ENCODE measurements at regions not wholly inside any gene's neighbourhood (a gene's known extent, or its start where the extent isn't known, plus 50 kb on each side); places are given as distances from the start of the nearest gene placed in this dataset.

- no peak for DNase-seq (ENCODE audit: low read depth in 2 of 2)
Observed at GRCh38 chr7:91518058-91518457, 253.8 kb downstream of the FZD1 start.

GRCh38 chr7:91519241-91520158 is 255.3 kb downstream of the FZD1 start:
- no peak for DNase-seq (ENCODE audit: low read depth in 2 of 2)

- DNase-seq (ENCODE audit: low read depth in 2 of 2): no peak
Observed at GRCh38 chr7:91520645-91521044, 256.4 kb downstream of the FZD1 start.

- DNase-seq (ENCODE audit: low read depth in 2 of 2): no peak
Observed at GRCh38 chr7:91526404-91526803, 262.2 kb downstream of the FZD1 start.

DNA sequence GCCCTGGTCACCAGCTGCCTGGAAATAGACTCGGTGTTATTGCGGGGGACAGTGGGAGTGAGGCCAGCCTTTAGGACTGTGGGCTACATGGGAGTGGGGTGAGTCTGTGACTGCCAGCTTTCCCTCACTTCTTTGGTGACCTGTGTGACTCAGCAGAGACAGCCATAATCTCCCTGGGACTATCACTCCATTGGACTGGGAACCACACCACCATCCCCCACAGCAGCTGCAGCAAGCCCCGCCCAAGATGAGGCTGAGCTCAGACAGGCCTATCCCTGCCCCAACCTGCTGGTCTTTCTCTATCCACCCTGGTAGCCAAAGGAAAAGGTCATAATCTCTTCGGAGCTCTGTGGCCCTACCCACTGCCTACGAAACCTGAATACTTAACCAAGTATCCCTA is 263.2 kb downstream of the FZD1 start:
- no peak for DNase-seq (ENCODE audit: low read depth in 2 of 2)

GRCh38 chr7:91533996-91534395 is 269.8 kb downstream of the FZD1 start:
- DNase-seq (ENCODE audit: low read depth in 2 of 2): no peak

GRCh38 chr7:91537260-91538152 is 273.3 kb downstream of the FZD1 start:
- no peak for DNase-seq (ENCODE audit: low read depth in 2 of 2)

DNA sequence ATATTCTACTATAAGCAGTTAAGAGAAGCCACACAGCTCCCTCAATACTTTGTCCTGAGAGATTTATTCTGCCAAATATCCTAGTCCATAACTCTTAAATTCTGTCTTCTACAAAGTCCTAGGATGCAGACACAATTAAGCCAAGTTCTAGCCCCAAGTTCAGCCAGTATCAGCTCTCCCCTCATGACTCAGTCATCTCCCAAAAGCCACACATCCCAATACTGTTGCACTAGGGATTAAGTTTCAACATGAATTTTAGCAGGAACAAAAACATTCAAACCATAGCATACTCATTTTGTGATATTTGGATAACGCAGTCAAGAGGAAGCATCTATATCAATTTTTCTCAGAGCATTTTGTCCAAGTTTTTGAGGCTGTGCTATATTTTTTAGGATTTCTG is 277.4 kb downstream of the FZD1 start:
- no peak for DNase-seq (ENCODE audit: low read depth in 2 of 2)

DNA sequence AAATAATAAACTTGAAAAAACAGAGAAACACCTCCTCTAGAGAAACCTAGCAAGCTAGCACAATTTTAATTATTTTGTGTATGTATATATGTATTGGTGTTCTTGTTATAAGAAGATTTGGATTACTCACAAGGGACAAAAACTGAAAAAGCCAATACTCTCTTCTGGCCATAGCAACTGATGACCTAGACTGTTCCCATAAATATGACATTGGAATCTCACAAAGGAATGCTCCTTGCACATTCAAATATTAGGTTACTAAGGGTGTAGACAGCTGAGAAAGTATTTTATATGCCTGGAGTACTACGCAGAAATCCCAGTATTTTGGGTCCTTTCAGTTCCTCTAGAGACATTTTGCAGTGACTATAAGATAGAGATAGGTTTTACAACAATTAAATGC is 279.4 kb downstream of the FZD1 start:
- DNase-seq (ENCODE audit: low read depth in 2 of 2): no peak

DNA sequence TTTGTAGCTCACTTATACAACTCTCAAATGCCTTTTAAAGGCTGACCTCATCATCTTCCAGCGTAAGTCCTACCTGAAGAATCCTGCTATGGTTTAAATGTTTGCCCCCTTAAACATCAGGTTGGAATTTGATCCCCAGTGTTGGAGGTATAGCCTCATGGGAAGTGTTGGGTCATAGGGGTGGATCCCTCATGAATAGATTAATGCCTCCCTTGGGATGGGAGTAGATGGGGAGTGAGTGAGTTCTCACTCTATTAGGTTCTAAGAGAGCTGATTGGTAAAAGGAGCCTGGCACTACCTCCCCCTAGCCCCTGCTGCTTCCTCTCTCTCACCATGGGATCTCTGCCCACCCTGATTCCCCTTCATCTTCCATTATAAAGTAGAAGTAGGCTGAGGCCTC is 285.6 kb downstream of the FZD1 start:
- DNase-seq (ENCODE audit: low read depth in 2 of 2): no peak

DNA sequence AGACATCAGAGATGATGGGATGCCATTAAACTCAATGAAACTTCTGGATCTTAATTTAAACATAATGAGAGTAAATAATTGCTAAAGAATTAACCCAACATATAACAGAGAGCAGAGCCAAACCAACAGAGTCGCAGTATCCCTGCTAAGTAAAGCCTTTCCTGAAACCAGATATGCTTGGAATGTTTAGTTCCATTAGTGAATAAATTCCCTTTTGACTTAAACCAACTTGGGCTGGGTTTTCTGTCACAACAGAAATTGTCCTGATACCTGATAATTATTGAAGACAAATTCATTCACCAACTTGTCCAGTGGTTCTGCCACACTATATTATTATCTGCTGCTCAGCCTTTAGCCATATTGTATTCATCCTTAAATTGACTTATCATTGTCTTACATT is 286.7 kb downstream of the FZD1 start:
- no peak for DNase-seq (ENCODE audit: low read depth in 2 of 2)

- DNase-seq (ENCODE audit: low read depth in 2 of 2): peak in 1 of 2 donors; percentile 68
Observed at GRCh38 chr7:91551377-91552175, 287.3 kb downstream of the FZD1 start.

DNA sequence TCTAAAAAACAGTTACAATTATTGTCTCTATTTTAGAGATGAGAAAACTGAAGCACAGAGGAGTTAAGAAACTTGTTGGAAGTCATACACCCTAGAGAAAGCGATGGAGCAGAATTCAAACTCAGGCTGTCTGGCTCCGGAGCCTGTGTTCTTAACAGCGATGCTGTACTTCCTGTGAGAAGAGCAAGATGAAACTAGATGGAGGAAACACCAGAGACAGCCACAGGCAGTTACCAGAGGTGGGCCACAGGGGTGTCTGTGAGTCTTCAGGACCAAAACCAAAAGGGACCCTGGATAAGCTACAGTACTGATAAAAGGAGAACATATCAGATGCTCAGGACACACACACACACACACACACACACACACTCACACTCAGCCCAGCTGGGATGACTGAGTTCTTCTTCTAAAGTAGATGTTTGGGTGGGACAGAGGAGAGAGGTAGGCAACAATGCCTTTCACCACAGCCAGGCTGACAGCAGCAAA is 289.2 kb downstream of the FZD1 start:
- DNase-seq (ENCODE audit: low read depth in 2 of 2): no peak

DNA sequence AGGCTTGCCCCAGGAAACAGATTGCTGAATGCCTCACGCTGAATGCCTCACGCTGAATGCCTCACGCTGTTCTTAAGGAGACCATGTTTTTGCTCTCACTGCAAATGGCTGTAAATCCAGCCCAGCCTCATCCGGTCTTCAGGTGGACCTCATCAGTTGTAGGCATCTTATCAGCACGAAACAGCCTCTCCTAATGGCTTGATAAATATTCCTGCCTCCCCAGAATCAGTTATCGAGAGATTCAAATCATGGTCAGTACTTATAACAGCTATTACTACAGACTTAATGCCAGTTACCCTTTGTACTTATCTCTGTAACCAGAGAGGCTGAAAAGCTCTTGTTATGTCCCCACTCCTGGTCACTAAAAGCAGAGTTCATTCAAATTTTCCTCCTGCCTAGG is 290.6 kb downstream of the FZD1 start:
- DNase-seq (ENCODE audit: low read depth in 2 of 2): no peak

- no peak for DNase-seq (ENCODE audit: low read depth in 2 of 2)
Observed at GRCh38 chr7:91556239-91556638, 292.0 kb downstream of the FZD1 start.

DNA sequence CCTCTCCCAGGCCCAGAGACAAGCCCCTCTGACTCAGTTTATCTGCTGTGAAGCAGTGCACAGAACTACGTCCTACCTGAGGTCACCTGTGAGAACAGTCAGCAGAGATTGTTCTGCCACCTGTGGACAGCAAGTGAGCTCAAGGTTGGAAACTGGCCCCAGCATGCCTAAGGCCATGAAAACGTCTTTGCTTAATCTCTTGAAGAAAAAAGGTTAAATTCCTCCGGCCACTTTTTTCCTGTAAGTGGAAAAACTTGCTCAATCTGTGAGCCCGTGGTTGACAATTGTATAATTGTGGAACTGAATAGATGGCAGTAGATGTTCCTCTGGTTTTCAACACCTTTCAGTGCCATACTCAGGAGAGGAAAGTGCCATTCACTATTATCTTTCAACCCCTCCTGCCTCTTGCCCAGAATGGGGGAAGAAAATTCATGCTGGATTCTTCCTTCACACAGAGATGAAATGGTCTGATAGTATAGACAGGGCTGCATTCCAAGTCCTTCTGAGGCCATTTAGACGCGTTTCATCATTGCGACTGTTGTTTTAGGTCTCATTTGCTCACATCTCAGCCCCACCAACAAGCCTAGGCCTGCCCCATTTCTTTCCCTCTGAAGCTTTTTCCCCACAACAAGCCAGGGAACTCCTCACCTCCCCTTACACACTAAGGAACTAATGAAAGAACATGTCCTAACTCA is 292.9 kb downstream of the FZD1 start:
- peak in 1 of 2 donors; percentile 8 for DNase-seq (ENCODE audit: low read depth in 2 of 2)

- DNase-seq (ENCODE audit: low read depth in 2 of 2): peak in 1 of 2 donors; percentile 95
Observed at GRCh38 chr7:91557789-91558404, 293.7 kb downstream of the FZD1 start.

- DNase-seq (ENCODE audit: low read depth in 2 of 2): no peak
Observed at GRCh38 chr7:91559947-91560346, 295.7 kb downstream of the FZD1 start.

- no peak for DNase-seq (ENCODE audit: low read depth in 2 of 2)
Observed at GRCh38 chr7:91564101-91564500, 299.9 kb downstream of the FZD1 start.

GRCh38 chr7:91564541-91564940 is 300.3 kb downstream of the FZD1 start:
- no peak for DNase-seq (ENCODE audit: low read depth in 2 of 2)
